Left cardiac atrium (tissue), 4 donors: ENCODE measurements at regions not wholly inside any gene's neighbourhood (a gene's known extent, or its start where the extent isn't known, plus 50 kb on each side); places are given as distances from the start of the nearest gene placed in this dataset.

ENCODE experiments used
- ATAC-seq, 2 donors: fragments of 200-7000 bp; cut with Tn5 transposase; one replicate each; pipeline ENCODE4 v1.9.1; 2020; ENCODE audit warnings: mild to moderate bottlenecking in 2 of 2, moderate library complexity in 2 of 2
- DNase-seq: peaks from one replicate; pipeline ENCODE4 v3.0.0-alpha.2; 2020
- intact Hi-C, 2 donors: fragments of 100-400 bp; cut with DNase I; formaldehyde crosslinking; loops; one replicate each; pipeline versions ENCODE4 v1.14.1 to v1.15.1; 2022 to 2023
- donor health status: DM: no; HTN: yes; CAD: no.
- donor health status: DM: no; HTN: yes; CAD: no; lungs with severe emphysema.
- donor health status: DM: yes; HTN: yes; CAD: no.
- donor health status: Dilated cardiomyopathy.

GRCh38 chr13:88863116-88863515 lies 1191.9 kb downstream of the SLITRK5 start:
- intact Hi-C loops = no loop called here
- no peak for ATAC-seq
- DNase-seq = no peak

- ATAC-seq (no peak), DNase-seq (no peak)
- intact Hi-C loops = no loop called here
Observed at GRCh38 chr13:88866195-88866594, 1195.0 kb downstream of the SLITRK5 start.

GRCh38 chr13:88883741-88884140 lies 1212.6 kb downstream of the SLITRK5 start:
- intact Hi-C loops = no loop called here
- ATAC-seq (no peak), DNase-seq (no peak)

- intact Hi-C loops = no loop called here
- ATAC-seq = no peak
- no peak for DNase-seq
Observed at GRCh38 chr13:88887045-88887662, 1216.0 kb downstream of the SLITRK5 start.

- intact Hi-C loops = no loop called here
- DNase-seq = no peak
- ATAC-seq = no peak
Observed at GRCh38 chr13:88895261-88895941, 1224.2 kb downstream of the SLITRK5 start.

- DNase-seq (no peak), ATAC-seq (peak in 1 of 2 donors; percentile 41)
- intact Hi-C loops = no loop called here
Observed at GRCh38 chr13:88896466-88896865, 1225.3 kb downstream of the SLITRK5 start.

- intact Hi-C loops = no loop called here
- ATAC-seq (peak; percentile 70 to 92), DNase-seq (peak; percentile 19)
Observed at GRCh38 chr13:88908961-88909441, 1237.8 kb downstream of the SLITRK5 start.

- no peak for ATAC-seq
- intact Hi-C loops = no loop called here
- no peak for DNase-seq
Observed at GRCh38 chr13:88919970-88920628, 1248.9 kb downstream of the SLITRK5 start.

GRCh38 chr13:88925954-88926353 lies 1254.8 kb downstream of the SLITRK5 start:
- DNase-seq (no peak), ATAC-seq (no peak)
- intact Hi-C loops = no loop called here

GRCh38 chr13:88926890-88927502 lies 1255.8 kb downstream of the SLITRK5 start:
- intact Hi-C loops = no loop called here
- ATAC-seq = no peak
- no peak for DNase-seq

GRCh38 chr13:88932950-88933349 lies 1261.8 kb downstream of the SLITRK5 start:
- intact Hi-C loops = no loop called here

GRCh38 chr13:88937384-88937783 lies 1266.2 kb downstream of the SLITRK5 start:
- ATAC-seq = no peak
- intact Hi-C loops = no loop called here
- DNase-seq = no peak

More at GRCh38 chr13:88932950-88933349, 1261.8 kb downstream of the SLITRK5 start:
- no peak for ATAC-seq
- DNase-seq = no peak

- ATAC-seq (no peak), DNase-seq (no peak)
- intact Hi-C loops = loop anchor here in 1 of 2 donors (5.0 kb wide), 1 partner anchor 893 kb away; no protein-coding TSS in a partner anchor
Observed at GRCh38 chr13:88945793-88946192, 1274.6 kb downstream of the SLITRK5 start.

- no peak for ATAC-seq
- intact Hi-C loops = loop anchor here in 1 of 2 donors (5.0 kb wide), 1 partner anchor 896 kb away; no protein-coding TSS in a partner anchor
Observed at GRCh38 chr13:88948501-88948900, 1277.3 kb downstream of the SLITRK5 start.

GRCh38 chr13:88958821-88959220 lies 1287.7 kb downstream of the SLITRK5 start:
- DNase-seq = peak; percentile 7
- intact Hi-C loops = no loop called here
- peak in 1 of 2 donors; percentile 48 for ATAC-seq

More at GRCh38 chr13:88948501-88948900, 1277.3 kb downstream of the SLITRK5 start:
- DNase-seq = no peak

- intact Hi-C loops = no loop called here
- ATAC-seq (no peak), DNase-seq (no peak)
Observed at GRCh38 chr13:88976466-88976865, 1305.3 kb downstream of the SLITRK5 start.

- no peak for DNase-seq
Observed at GRCh38 chr13:88978607-88979006, 1307.4 kb downstream of the SLITRK5 start.

GRCh38 chr13:88979465-88980175 lies 1308.4 kb downstream of the SLITRK5 start:
- ATAC-seq (peak; percentile 93 to 97), DNase-seq (peak; percentile 18)
- intact Hi-C loops = no loop called here

More at GRCh38 chr13:88978607-88979006, 1307.4 kb downstream of the SLITRK5 start:
- intact Hi-C loops = no loop called here
- no peak for ATAC-seq

- DNase-seq (no peak), ATAC-seq (no peak)
- intact Hi-C loops = no loop called here
Observed at GRCh38 chr13:89003656-89004055, 1332.5 kb downstream of the SLITRK5 start.
